CD4-positive, alpha-beta T cell treated with Interleukin-6 for 4 hours (primary cell): ENCODE measurements at regions not wholly inside any gene's neighbourhood (a gene's known extent, or its start where the extent isn't known, plus 50 kb on each side); places are given as distances from the start of the nearest gene placed in this dataset.
A peak's percentile ranks its signal among the peaks of the same experiment; 100 is the strongest.
"Not testable (repeated sequence)": the region's sequence is repeated elsewhere in the genome, so short reads cannot be mapped to it uniquely, and the experiment has no call there.

Source experiments
- DNase-seq: peaks from one replicate; pipeline ENCODE4 v3.0.0-alpha.2; 2020; ENCODE audit warnings: mixed read lengths

GRCh38 chr14:106610691-106611090 lies 1084.3 kb downstream of the TMEM121 start:
- no peak for DNase-seq

DNA sequence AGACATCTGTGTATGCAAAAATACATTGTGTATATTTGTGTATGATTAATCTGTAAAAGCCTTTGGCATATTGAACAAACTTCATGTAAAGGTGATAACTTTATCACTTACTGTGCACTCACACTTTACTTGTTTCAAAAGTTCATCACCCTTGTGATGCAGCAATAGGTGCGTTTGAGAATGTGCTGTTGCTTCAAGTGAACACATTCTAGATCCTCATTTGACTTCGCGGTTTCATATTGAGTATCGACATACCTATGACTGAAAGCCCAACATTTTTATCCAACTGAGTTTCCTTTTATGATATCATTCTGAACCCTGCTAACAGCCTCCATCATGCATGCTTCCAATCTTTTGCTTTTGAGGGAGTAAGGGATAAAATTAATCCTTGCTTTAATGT lies 1086.9 kb downstream of the TMEM121 start:
- DNase-seq, result no peak

DNA sequence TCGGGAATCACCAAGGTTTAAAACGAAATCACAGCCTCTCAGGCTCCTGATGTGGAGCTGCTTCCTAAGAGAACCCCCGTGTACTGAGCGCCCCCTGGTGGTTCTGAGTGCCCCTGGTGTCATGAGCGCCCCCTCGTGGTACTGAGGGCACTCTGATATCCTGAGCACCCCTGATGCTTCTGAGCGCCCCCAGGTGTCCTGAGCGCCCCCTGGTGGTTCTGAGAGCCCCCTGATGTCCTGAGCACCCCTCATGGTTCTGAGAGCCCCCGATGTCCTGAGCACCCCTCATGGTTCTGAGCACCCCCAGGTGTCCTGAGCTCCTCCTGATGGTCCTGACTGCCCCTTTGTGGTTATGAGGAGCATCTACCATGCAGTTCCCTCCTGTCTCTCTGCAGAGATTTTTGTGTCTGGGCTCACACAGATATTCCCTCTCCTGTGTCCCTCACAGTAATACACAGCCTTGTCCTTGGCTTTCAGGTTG lies 1092.1 kb downstream of the TMEM121 start:
- DNase-seq, result peak; percentile 70

DNA sequence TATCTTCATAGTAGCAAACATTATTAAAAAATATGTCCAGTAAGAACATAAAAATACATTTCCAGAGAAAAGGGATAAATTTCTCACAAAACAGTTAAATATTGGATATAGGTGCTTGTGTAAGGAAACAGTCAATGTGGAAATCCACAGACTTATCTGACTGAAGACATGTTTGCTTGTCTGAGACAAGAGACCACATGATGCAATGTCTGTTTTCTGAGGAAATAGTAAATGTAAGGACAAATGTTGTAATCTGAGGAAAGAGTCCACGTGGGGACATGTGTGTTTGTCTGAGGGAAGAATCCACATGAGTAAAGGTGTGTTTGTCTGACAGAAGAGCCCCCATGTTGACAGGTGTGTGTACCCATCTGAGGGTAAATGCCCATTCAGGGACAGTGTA lies 1093.2 kb downstream of the TMEM121 start:
- DNase-seq, result no peak

DNA sequence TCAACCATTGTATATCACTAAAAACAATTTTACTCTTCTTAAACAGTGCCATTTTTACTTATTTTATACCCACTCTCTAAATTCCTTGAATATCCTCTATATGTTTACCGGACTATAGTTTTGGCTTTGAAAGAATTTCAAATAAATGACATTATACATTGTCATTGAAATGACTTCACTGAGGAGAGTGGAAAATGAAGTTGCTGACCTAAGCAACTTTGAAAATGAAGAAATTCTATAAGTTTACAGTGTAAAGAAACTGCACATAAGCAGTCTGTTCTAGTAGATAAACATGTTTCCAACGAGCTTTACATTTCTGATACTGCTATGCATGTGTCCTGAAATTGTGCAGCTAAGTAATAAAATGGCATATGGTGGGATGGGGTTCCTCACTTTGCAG lies 1094.0 kb downstream of the TMEM121 start:
- no peak for DNase-seq

- peak; percentile 31 for DNase-seq
Observed at GRCh38 chr14:106622200-106622745, 1095.9 kb downstream of the TMEM121 start.

- DNase-seq, result no peak
Observed at GRCh38 chr14:106625186-106625585, 1098.8 kb downstream of the TMEM121 start.

DNA sequence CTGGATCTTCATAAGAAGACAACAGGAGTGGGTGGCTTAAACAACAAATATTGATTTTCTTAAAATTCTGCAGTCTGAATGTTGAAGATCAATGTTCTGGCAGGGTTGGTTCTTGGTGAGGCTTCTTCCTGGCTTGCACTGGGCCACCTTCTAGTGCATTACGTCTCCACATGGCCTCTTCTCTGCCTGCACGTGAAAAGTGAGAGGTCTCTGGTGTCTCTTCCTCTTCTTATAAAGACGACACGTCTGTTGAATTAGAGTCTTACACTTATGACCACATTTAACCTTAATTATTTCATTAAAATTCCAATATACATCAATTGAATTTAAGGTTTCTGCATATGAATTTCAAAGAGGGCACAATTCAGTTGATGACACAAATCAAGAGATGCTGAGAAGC lies 1100.1 kb downstream of the TMEM121 start:
- DNase-seq, result not testable (repeated sequence)

DNA sequence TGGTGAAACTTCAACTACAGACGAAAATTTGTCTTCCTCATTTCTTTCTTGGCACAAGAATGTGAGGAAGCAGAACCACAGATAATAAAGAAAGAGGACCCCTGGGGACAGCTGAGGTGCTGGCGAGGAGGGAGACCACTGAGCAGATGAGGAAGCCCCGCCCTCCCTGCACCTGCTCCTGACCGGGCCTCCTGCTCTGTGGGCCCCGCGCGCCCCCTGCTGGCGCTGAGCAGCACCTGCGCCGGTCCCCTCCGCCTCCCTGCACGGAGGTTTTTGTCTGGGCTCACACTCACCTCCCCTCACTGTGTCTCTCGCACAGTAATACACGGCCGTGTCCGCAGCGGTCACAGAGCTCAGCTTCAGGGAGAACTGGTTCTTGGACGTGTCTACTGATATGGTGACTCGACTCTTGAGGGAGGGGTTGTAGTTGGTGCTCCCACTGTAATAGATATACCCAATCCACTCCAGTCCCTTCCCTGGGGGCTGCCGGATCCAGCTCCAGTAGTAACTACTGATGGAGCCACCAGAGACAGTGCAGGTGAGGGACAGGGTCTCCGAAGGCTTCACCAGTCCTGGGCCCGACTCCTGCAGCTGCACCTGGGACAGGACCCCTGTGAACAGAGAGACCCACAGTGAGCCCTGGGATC lies 1100.7 kb downstream of the TMEM121 start:
- peak; percentile 80 for DNase-seq

DNA sequence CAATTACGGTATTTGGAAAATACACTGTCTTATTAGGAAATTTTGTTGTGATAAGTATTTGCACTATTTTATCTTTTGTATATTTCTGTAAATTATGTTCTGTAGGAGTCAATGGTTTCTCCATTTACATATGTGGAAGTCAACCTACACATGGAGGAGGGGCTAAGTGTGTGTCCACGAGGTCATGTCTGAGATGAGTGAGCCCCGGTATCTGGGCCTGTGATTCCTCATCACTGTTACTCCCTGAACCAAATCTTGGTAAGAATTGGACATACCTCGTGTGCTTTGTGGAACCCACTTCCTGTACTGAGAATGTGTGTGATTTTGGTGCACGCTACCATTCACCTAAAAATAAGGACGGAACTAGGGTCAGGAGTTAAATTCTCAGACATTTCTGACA lies 1105.5 kb downstream of the TMEM121 start:
- no peak for DNase-seq

- no peak for DNase-seq
Observed at GRCh38 chr14:106633721-106634120, 1107.3 kb downstream of the TMEM121 start.

GRCh38 chr14:106635569-106635968 lies 1109.2 kb downstream of the TMEM121 start:
- no peak for DNase-seq

- DNase-seq, result peak; percentile 66
Observed at GRCh38 chr14:106638786-106639452, 1112.5 kb downstream of the TMEM121 start.

- DNase-seq, result no peak
Observed at GRCh38 chr14:106642090-106642489, 1115.7 kb downstream of the TMEM121 start.

DNA sequence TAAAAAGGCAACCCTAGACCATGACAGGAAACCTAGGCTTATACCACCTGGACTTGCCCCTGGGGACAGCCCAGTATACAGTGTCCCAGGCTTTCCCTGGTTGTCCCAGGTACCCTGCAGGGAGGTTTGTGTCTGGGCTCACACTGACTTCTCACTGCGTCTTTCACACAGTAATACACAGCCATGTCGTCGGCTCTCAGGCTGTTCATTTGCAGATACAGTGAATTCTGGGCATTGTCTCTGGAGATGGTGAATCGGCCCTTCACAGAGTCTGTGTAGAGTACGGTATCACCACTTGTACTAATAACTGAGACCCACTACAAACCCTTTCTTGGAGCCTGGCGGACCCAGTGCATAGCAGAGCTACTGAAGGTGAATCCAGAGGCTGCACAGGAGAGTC lies 1116.6 kb downstream of the TMEM121 start:
- DNase-seq, result not testable (repeated sequence)

DNA sequence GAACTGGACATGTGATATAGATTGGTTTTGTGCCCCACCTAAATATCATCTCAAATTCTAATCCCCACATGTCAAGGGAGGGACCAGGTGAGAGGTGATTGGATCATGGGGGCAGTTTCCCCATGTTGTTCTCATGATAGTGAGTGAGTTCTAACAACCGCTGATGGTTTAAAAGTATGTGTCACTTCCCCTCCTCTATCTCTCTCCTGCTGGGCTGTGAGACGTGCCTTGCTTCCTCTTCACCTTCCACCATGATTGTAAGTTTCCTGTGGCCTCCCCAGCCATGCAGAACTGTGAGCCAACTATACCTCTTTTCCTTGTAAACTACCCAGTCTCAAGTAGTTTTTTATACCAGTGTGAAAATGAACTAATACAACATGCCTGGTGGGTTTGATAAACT lies 1122.5 kb downstream of the TMEM121 start:
- DNase-seq, result not testable (repeated sequence)

- no peak for DNase-seq
Observed at GRCh38 chr14:106651016-106651415, 1124.6 kb downstream of the TMEM121 start.

GRCh38 chr14:106652494-106652893 lies 1126.1 kb downstream of the TMEM121 start:
- no peak for DNase-seq

GRCh38 chr14:106657460-106657859 lies 1131.1 kb downstream of the TMEM121 start:
- DNase-seq, result peak; percentile 76

GRCh38 chr14:106658066-106658860 lies 1131.9 kb downstream of the TMEM121 start:
- not testable (repeated sequence) for DNase-seq

GRCh38 chr14:106661561-106661960 lies 1135.2 kb downstream of the TMEM121 start:
- peak; percentile 67 for DNase-seq

- no peak for DNase-seq
Observed at GRCh38 chr14:106662936-106663550, 1136.7 kb downstream of the TMEM121 start.
